OCI-LY1 (cell line): ENCODE measurements at regions not wholly inside any gene's neighbourhood (a gene's known extent, or its start where the extent isn't known, plus 50 kb on each side); places are given as distances from the start of the nearest gene placed in this dataset.

Source experiments
- H2AFZ ChIP-seq: fragments of 200-600 bp; sonication (generic), shearing (Covaris generic); 2 replicates; pipeline ENCODE4 v1.6.0; 2014; ENCODE audit warnings: antibody characterized with exemption, mild to moderate bottlenecking, low read length
- H3F3A ChIP-seq: fragments of 200-600 bp; sonication (generic), shearing (Covaris generic); 2 replicates; pipeline ENCODE4 v1.6.0; 2014; ENCODE audit warnings: mild to moderate bottlenecking, antibody characterized with exemption, low read length, moderate library complexity; ENCODE audit not compliant: insufficient read depth
- H3K27ac ChIP-seq: fragments of 200-600 bp; sonication (generic); 2 replicates; pipeline ENCODE4 v1.5.1; 2014; ENCODE audit warnings: low read length, mixed run types, mild to moderate bottlenecking, low read depth; ENCODE audit not compliant: poor library complexity, severe bottlenecking
- H3K27me3 ChIP-seq: fragments of 200-600 bp; sonication (generic); 2 replicates; pipeline ENCODE4 v1.6.0; 2014; ENCODE audit warnings: antibody characterized with exemption, mild to moderate bottlenecking, low read length, moderate library complexity; ENCODE audit not compliant: insufficient read depth
- H3K36me3 ChIP-seq: fragments of 200-600 bp; sonication (generic); 2 replicates; pipeline ENCODE4 v1.6.1; 2014; ENCODE audit warnings: mild to moderate bottlenecking, antibody characterized with exemption, low read length, moderate library complexity, mixed read lengths; ENCODE audit not compliant: insufficient read depth
- H3K4me1 ChIP-seq: fragments of 200-600 bp; sonication (generic); 2 replicates; pipeline ENCODE4 v1.5.1; 2014; ENCODE audit warnings: mild to moderate bottlenecking, low read length, moderate library complexity; ENCODE audit not compliant: insufficient read depth, severe bottlenecking
- H3K4me2 ChIP-seq: fragments of 200-600 bp; sonication (generic), shearing (Covaris generic); 2 replicates; pipeline ENCODE4 v1.6.1; 2014; ENCODE audit warnings: low read length
- H3K4me3 ChIP-seq: fragments of 200-600 bp; sonication (generic); 2 replicates; pipeline ENCODE4 v1.5.1; 2014; ENCODE audit warnings: low read length, low read depth, mild to moderate bottlenecking, mixed read lengths; ENCODE audit not compliant: poor library complexity, severe bottlenecking
- H3K79me2 ChIP-seq: fragments of 200-600 bp; shearing (Covaris generic); 2 replicates; pipeline ENCODE4 v1.6.1; 2016; ENCODE audit warnings: mixed run types, low read length, mixed read lengths; ENCODE audit not compliant: insufficient read depth
- H3K9ac ChIP-seq: fragments of 200-600 bp; sonication (generic), shearing (Covaris generic); 2 replicates; pipeline ENCODE4 v1.6.1; 2014; ENCODE audit warnings: mild to moderate bottlenecking, low read length, mixed read lengths
- H3K9me2 ChIP-seq: fragments of 200-600 bp; sonication (generic), shearing (Covaris generic); 2 replicates; pipeline ENCODE4 v1.6.1; 2014; ENCODE audit warnings: low read depth, mild to moderate bottlenecking, low read length, mixed read lengths
- H3K9me3 ChIP-seq: fragments of 200-600 bp; shearing (Covaris generic); 2 replicates; pipeline ENCODE4 v1.6.1; 2014; ENCODE audit warnings: low read length, mixed read lengths
- H4K20me1 ChIP-seq: fragments of 200-600 bp; sonication (generic), shearing (Covaris generic); 2 replicates; pipeline ENCODE4 v1.6.0; 2016; ENCODE audit warnings: mild to moderate bottlenecking, low read length; ENCODE audit not compliant: insufficient read depth
- CTCF ChIP-seq: fragments of 200-600 bp; sonication (generic), shearing (Covaris generic); IDR thresholded peaks from 2 replicates; pipeline ENCODE4 v1.5.1; 2017; ENCODE audit warnings: mild to moderate bottlenecking, antibody characterized with exemption, low read length, moderate library complexity, mixed read lengths
- EZH2 ChIP-seq: fragments of 200-600 bp; sonication (generic), shearing (Covaris generic); IDR thresholded peaks from 2 replicates; pipeline ENCODE4 v1.8.0; 2017; ENCODE audit warnings: borderline replicate concordance, mixed run types, mild to moderate bottlenecking, antibody characterized with exemption, low read length, moderate library complexity, mixed read lengths

- Histone ChIP-seq H3F3A (no peaks in the 10 kb centered on the region), H3K27ac (no peak overlapping the region), H3K36me3 (no peaks in the 10 kb centered on the region), H3K4me1 (peaks cover 13% of the 10 kb centered on the region), H3K79me2 (no peaks in the 10 kb centered on the region), H3K27me3 (no peaks in the 10 kb centered on the region), H3K4me3 (no peak overlapping the region), H3K9me3 (no peaks in the 10 kb centered on the region), H3K4me2 (no peak overlapping the region), H4K20me1 (no peaks in the 10 kb centered on the region), H3K9me2 (no peaks in the 10 kb centered on the region), H3K9ac (no peak overlapping the region), H2AFZ (no peak overlapping the region)
- TF ChIP-seq CTCF (no peak), EZH2 (no peak)
Observed at GRCh38 chr11:111047374-111047773, 198.2 kb upstream of the POU2AF2 start.

- Histone ChIP-seq H2AFZ (no peak overlapping the region), H3K9ac (no peak overlapping the region), H3K9me2 (no peaks in the 10 kb centered on the region), H3K27ac (no peak overlapping the region), H3K9me3 (no peaks in the 10 kb centered on the region), H3K36me3 (no peaks in the 10 kb centered on the region), H3K4me3 (no peak overlapping the region), H3K79me2 (no peaks in the 10 kb centered on the region), H3K4me2 (no peak overlapping the region), H4K20me1 (no peaks in the 10 kb centered on the region), H3K4me1 (peaks cover 13% of the 10 kb centered on the region), H3F3A (no peaks in the 10 kb centered on the region), H3K27me3 (no peaks in the 10 kb centered on the region)
- TF ChIP-seq CTCF, result no peak
- no peak for TF ChIP-seq EZH2
Observed at GRCh38 chr11:111046291-111046690, 199.2 kb upstream of the POU2AF2 start.

GRCh38 chr11:111045874-111046273 lies 199.7 kb upstream of the POU2AF2 start:
- H3K9ac ChIP-seq, result no peak overlapping the region
- H3K27ac ChIP-seq, result no peak overlapping the region
- H2AFZ ChIP-seq, result no peak overlapping the region
- H3K4me3 ChIP-seq, result no peak overlapping the region
- H4K20me1 ChIP-seq, result no peaks in the 10 kb centered on the region
- no peaks in the 10 kb centered on the region for H3K36me3 ChIP-seq
- no peak for TF ChIP-seq CTCF
- no peak for TF ChIP-seq EZH2
- no peaks in the 10 kb centered on the region for H3K27me3 ChIP-seq
- no peaks in the 10 kb centered on the region for H3F3A ChIP-seq
- H3K79me2 ChIP-seq, result no peaks in the 10 kb centered on the region
- peaks cover 13% of the 10 kb centered on the region for H3K4me1 ChIP-seq
- H3K9me2 ChIP-seq, result no peaks in the 10 kb centered on the region
- no peak overlapping the region for H3K4me2 ChIP-seq
- no peaks in the 10 kb centered on the region for H3K9me3 ChIP-seq
